GM18508 (cell line): ENCODE measurements at regions not wholly inside any gene's neighbourhood (a gene's known extent, or its start where the extent isn't known, plus 50 kb on each side); places are given as distances from the start of the nearest gene placed in this dataset.
"Not testable (repeated sequence)": the region's sequence is repeated elsewhere in the genome, so short reads cannot be mapped to it uniquely, and the experiment has no call there.

Source experiments
- ATAC-seq: cut with Tn5 transposase; IDR thresholded peaks from one replicate; pipeline ENCODE4 v1.9.1; 2021; ENCODE audit warnings: moderate number of reproducible peaks; ENCODE audit not compliant: insufficient read depth, unreplicated experiment

- ATAC-seq, result no peak
Measured at GRCh38 chr10:9038146-9038714, 983.7 kb downstream of the GATA3 start.

- no peak for ATAC-seq
Measured at GRCh38 chr10:9043466-9043865, 989.0 kb downstream of the GATA3 start.

DNA sequence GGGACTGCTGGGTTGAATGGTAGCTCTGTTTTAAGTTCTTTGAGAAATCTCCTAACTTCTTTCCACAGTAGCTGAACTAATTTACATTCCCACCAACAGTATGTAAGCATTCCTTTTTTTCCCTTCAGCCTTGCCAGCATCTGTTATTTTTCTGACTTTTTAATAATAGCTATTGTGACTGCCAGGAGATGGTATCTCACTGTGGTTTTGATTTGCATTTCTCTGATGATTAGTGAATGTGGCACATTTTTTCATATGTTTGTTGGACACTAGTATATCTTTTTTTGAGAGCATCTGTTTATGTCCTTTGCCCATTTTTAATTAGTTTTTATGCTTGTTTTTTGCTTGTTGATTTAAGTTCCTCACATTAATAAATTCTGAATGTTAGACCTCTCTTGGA is 990.8 kb downstream of the GATA3 start:
- no peak for ATAC-seq

DNA sequence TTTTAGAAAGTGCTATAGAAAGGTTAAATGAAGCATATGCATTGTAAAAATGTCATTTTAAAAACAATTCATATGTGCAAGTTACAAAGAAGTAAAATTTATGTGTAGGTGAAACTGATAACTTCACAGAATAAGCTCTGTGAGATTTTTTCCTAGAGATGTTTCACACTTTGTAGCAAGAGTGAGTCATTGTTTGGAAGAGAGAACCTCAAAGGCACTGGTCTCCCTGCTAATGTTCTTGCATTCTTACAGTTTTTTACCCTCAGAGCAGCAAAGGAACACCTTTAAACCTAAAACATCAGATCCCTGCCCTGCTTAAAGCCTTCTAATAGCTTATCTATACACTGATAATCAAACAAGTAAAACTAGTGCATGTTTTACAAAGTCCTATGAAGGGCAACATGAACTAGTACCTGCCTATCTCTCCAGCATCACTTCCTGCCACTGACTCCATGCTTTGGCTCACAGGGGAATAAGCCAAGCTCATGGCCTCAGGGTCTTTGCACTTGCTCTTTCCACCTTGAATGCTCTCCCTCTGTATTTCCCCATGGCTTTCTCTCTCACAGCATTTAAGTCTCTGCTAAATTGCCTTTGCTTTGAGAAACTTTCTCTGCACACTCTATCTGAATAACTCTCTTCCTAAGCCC is 997.0 kb downstream of the GATA3 start:
- ATAC-seq, result no peak

DNA sequence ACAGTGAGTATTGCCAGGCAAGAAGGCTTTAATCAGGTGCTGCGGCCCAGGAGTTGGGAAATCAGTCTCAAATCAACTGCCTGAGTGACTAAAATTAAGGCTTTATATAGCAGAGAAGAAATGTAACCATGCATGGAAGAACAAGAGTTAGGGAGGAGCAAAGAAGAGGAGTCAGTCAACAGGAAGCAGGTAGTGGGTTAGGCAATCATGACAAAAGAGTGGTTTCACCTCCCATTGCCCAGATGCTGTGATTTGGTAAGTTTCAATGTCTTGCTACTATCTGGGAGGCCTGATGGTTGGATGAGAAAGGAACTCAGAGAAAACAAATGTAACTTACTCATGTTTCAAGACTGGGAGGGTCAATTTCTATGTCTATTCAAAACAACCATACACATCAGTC is 998.3 kb downstream of the GATA3 start:
- ATAC-seq, result no peak

- no peak for ATAC-seq
Measured at GRCh38 chr10:9056521-9056920, 1002.0 kb downstream of the GATA3 start.

DNA sequence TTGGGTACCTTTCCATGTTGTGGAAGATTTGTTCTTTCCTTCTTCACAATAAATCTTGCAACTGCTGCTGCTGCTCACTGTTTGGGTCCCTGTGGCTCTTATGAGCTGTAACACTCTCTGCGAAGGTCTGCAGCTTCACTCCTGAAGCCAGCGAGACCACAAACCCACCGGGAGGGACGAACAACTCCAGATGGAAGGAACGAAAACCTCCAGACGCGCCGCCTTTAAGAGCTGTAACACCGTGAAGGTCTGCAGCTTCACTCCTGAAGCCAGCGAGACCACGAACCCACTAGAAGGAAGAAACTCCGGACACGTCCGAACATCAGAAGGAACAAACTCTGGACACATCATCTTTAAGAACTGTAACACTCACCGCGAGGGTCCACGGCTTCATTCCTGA is 1002.8 kb downstream of the GATA3 start:
- not testable (repeated sequence) for ATAC-seq

- no peak for ATAC-seq
Measured at GRCh38 chr10:9060314-9060713, 1005.8 kb downstream of the GATA3 start.

DNA sequence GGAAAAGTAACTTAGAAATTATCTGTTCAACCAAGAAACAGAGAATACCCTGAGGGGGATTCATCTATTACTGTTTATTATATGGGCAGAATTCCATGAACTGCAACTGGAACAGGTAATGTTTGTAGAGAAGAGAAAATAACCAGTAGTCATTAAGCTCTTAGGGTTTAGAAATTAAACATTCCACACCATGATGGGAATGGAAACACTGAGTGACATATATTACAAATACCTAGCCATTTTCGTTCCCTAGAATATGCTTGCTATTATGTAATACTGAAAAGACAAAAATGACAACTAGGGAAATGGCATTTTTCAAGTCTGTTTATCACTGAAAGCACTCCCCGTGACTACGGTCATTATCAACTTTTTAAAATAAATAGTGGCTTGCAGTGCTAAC is 1007.4 kb downstream of the GATA3 start:
- no peak for ATAC-seq

DNA sequence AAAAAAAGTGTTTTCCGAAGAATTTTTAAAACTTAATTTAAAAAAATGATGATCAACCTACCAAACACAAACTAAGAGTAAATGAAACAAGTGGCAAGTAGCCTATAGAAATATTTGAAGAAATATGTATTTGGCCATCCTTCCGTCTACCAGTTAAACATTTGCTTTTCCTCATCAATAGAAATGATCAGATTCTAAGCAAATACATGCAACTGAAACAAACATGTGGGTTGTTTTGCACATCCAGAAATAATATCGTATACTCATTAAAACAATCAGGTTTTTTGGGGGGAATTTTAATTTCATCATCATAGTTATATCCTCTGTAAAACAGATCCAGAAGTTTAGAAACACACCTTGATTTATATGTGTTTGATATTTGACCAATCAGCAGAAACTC is 1011.7 kb downstream of the GATA3 start:
- no peak for ATAC-seq

GRCh38 chr10:9068003-9068402 is 1013.5 kb downstream of the GATA3 start:
- no peak for ATAC-seq

GRCh38 chr10:9069136-9069535 is 1014.6 kb downstream of the GATA3 start:
- no peak for ATAC-seq

DNA sequence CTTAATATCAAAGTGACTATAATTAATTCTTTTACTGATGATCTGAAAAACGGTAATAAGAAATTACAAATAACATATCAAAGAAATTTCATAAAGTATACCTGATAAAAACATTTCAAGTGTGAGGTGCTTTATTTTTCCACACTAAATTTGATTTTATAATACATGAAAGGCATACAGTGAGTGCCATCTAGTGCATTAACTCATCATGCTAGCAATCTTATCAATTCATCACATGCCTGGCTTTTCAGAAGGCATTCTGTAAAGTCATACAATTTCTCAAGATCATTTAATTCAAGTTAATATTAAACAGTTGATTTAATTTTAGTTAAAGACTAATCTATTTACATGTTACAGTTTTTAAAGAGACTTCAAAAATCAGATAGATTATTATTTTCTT is 1020.9 kb downstream of the GATA3 start:
- no peak for ATAC-seq

GRCh38 chr10:9076066-9076465 is 1021.6 kb downstream of the GATA3 start:
- ATAC-seq, result no peak

- no peak for ATAC-seq
Measured at GRCh38 chr10:9081253-9081652, 1026.8 kb downstream of the GATA3 start.

DNA sequence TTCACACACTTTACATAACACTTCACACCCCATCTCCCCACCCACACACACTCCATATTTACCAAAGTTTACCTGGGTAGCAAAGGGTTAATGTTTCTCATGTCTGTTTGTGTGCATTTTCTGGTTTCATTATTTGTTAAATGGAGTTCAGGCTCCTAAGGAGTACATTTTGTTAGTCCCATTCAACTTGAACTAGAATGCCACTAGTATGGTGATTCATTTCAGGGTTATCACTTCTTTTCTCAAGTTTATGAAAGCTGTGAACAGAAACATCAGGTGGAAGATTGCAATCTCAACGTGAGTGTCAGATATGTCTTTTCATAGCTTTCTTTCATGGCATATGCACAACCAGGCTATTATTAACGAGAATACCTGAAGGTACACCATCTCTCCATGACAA is 1027.5 kb downstream of the GATA3 start:
- ATAC-seq, result no peak

GRCh38 chr10:9091530-9092093 is 1037.1 kb downstream of the GATA3 start:
- ATAC-seq, result no peak

GRCh38 chr10:9096288-9096687 is 1041.8 kb downstream of the GATA3 start:
- no peak for ATAC-seq

DNA sequence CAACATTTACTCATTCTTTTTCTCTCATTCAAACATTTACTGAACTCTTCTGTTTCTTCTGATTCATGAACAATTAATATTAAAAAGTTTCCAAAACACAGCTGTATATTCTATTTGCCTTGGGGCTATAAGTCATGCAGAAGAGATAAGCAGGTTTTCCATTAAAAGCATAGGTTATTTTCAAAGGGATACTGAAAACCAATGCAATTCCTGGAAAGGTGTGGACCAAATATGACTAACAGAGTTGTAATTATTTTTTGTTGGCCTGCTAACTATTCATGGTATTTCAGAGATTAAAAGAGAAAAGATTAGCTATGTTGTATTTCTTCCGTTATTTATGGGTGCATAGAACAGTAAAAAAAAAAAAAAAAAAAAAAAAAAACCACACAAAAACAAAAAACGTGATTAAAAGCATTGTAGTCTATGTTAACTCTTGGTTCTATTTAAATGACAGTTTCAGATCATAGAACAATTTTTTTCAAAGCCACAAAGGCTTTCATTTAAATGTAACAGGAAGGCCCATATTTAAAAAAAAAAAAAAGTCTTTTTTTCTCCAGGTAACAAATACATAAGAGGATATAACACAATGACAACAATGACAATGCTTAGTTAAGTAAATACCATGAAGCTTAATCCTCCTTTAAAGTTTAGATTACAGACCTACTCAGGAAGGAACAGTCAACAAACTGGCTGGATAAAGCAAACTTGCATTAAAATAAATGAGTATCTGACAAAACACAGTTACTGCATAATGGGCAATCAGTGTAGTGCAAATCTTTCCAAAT is 1042.9 kb downstream of the GATA3 start:
- no peak for ATAC-seq

- no peak for ATAC-seq
Measured at GRCh38 chr10:9097991-9098306, 1043.5 kb downstream of the GATA3 start.

GRCh38 chr10:9102026-9102425 is 1047.5 kb downstream of the GATA3 start:
- no peak for ATAC-seq

DNA sequence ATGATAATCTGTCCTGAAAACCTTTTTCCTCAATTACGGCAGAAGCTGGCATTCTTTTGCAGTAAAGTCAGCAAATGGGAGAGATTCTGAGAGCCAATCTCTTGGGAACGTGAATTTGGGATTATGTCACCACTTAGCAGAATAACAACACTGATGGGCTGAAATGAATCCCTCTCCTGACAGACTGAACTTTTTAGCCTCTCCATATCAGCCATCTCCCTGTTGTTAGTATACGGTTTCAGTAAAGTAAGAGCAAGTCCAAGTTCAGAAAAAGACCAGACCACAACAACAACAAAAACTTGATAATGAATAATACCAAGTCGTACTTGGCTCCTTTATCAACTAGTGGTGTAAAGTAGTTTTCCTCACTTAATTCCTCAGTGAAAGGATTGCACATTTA is 1048.8 kb downstream of the GATA3 start:
- no peak for ATAC-seq
